HEK293 (cell line): ENCODE measurements at regions not wholly inside any gene's neighbourhood (a gene's known extent, or its start where the extent isn't known, plus 50 kb on each side); places are given as distances from the start of the nearest gene placed in this dataset.

Source experiments
- CTCF ChIA-PET: fragments of 350-600 bp; formaldehyde crosslinking; extraction: SDS; loops from one replicate; lab custom pipeline; 2021; ENCODE audit warnings: antibody characterized with exemption; lab: Yijun Ruan, JAX
- POLR2A ChIA-PET: fragments of 300-600 bp; formaldehyde crosslinking; extraction: SDS; loops from one replicate; lab custom pipeline; 2020; ENCODE audit warnings: antibody characterized with exemption, inconsistent platforms; lab: Yijun Ruan, JAX
- H3K27ac ChIP-seq: fragments of 200-500 bp; sonication (Bioruptor generic); 2 replicates; pipeline ENCODE4 v1.5.1; 2014; ENCODE audit warnings: low read depth, low read length, control low read depth, inconsistent platforms; ENCODE audit errors: extremely low read depth
- H3K36me3 ChIP-seq, 2 experiments: fragments of 200-500 bp in 1 of 2; sonication (Bioruptor generic) in 1 of 2; 1 replicate in 1 of 2; 2 replicates in 1 of 2; pipeline ENCODE4 v1.5.1; 2014 to 2017; ENCODE audit warnings: inconsistent platforms in 2 of 2, low read length in 2 of 2; ENCODE audit not compliant: control insufficient read depth in 2 of 2, insufficient read depth in 1 of 2
- H3K4me1 ChIP-seq: fragments of 200-500 bp; sonication (Bioruptor generic); 2 replicates; pipeline ENCODE4 v1.5.1; 2014; ENCODE audit warnings: mild to moderate bottlenecking, low read length, inconsistent platforms; ENCODE audit not compliant: control insufficient read depth, insufficient read depth
- H3K4me3 ChIP-seq: 2 replicates; pipeline ENCODE4 v1.5.1; 2011; ENCODE audit warnings: low read depth, mild to moderate bottlenecking, control low read depth, low read length, moderate library complexity
- H3K9me3 ChIP-seq: fragments of 200-500 bp; sonication (Bioruptor generic); 2 replicates; pipeline ENCODE4 v1.5.1; 2014; ENCODE audit warnings: low read depth, low read length, inconsistent platforms; ENCODE audit not compliant: control insufficient read depth, insufficient read depth
- GLIS1 ChIP-seq: fragments of 450-650 bp; formaldehyde crosslinking; IDR thresholded peaks from 2 replicates; pipeline ENCODE4 v1.5.1; 2016; ENCODE audit warnings: missing biosample characterization, missing genetic modification characterization
- KLF7 ChIP-seq: fragments of 450-650 bp; formaldehyde crosslinking; IDR thresholded peaks from 2 replicates; pipeline ENCODE4 v1.5.1; 2016; ENCODE audit warnings: missing biosample characterization, missing genetic modification characterization, borderline replicate concordance
- OSR2 ChIP-seq: fragments of 450-650 bp; formaldehyde crosslinking; IDR thresholded peaks from 2 replicates; pipeline ENCODE4 v1.5.1; 2016; ENCODE audit warnings: missing biosample characterization, missing genetic modification characterization
- RBAK ChIP-seq: fragments of 450-650 bp; formaldehyde crosslinking; IDR thresholded peaks from 2 replicates; pipeline ENCODE4 v1.5.1; 2016; ENCODE audit warnings: missing biosample characterization, missing genetic modification characterization
- TRIM28 ChIP-seq: IDR thresholded peaks from 2 replicates; pipeline ENCODE4 v1.6.1; 2011; ENCODE audit warnings: low read length, control low read depth, borderline replicate concordance
- ZBTB8A ChIP-seq: fragments of 450-650 bp; formaldehyde crosslinking; IDR thresholded peaks from 2 replicates; pipeline ENCODE4 v1.5.1; 2016; ENCODE audit warnings: missing biosample characterization, missing genetic modification characterization
- ZNF157 ChIP-seq: fragments of 450-650 bp; formaldehyde crosslinking; IDR thresholded peaks from 2 replicates; pipeline ENCODE4 v1.5.1; 2016; ENCODE audit warnings: missing biosample characterization, missing genetic modification characterization
- ZNF350 ChIP-seq: fragments of 450-650 bp; formaldehyde crosslinking; IDR thresholded peaks from 2 replicates; pipeline ENCODE4 v1.5.0; 2017; ENCODE audit warnings: missing biosample characterization, mild to moderate bottlenecking, missing genetic modification characterization
- ZNF391 ChIP-seq: fragments of 450-650 bp; formaldehyde crosslinking; IDR thresholded peaks from 2 replicates; pipeline ENCODE4 v1.5.1; 2016; ENCODE audit warnings: low read depth, missing biosample characterization, missing genetic modification characterization, borderline replicate concordance
- ZNF621 ChIP-seq: fragments of 450-650 bp; formaldehyde crosslinking; IDR thresholded peaks from 2 replicates; pipeline ENCODE4 v1.5.1; 2017; ENCODE audit warnings: missing biosample characterization, missing genetic modification characterization
- ZNF658 ChIP-seq: fragments of 450-650 bp; formaldehyde crosslinking; IDR thresholded peaks from 2 replicates; pipeline ENCODE4; 2016; ENCODE audit warnings: missing biosample characterization, missing genetic modification characterization
- ZNF677 ChIP-seq: fragments of 450-650 bp; IDR thresholded peaks from 2 replicates; pipeline ENCODE4 v1.5.0; 2018; ENCODE audit warnings: missing biosample characterization, mild to moderate bottlenecking, missing genetic modification characterization, moderate library complexity
- ZNF747 ChIP-seq: fragments of 450-650 bp; formaldehyde crosslinking; IDR thresholded peaks from 2 replicates; pipeline ENCODE4 v1.5.1; 2016; ENCODE audit warnings: missing biosample characterization, missing genetic modification characterization
- ZXDB ChIP-seq: fragments of 450-650 bp; formaldehyde crosslinking; IDR thresholded peaks from 2 replicates; pipeline ENCODE4 v1.5.1; 2016; ENCODE audit warnings: missing biosample characterization, missing genetic modification characterization
- TF ChIP-seq, protein P1 (sequence below): fragments of 450-650 bp; formaldehyde crosslinking; IDR thresholded peaks from 2 replicates; pipeline ENCODE4 v1.5.1; 2016; ENCODE audit warnings: missing biosample characterization, missing genetic modification characterization
- TF ChIP-seq, protein P2 (sequence below): fragments of 450-650 bp; formaldehyde crosslinking; IDR thresholded peaks from 2 replicates; pipeline ENCODE4 v1.5.1; 2016; ENCODE audit warnings: missing biosample characterization, missing genetic modification characterization, low read depth
- TF ChIP-seq, protein P3 (sequence below): fragments of 450-650 bp; formaldehyde crosslinking; IDR thresholded peaks from 2 replicates; pipeline ENCODE4 v1.5.1; 2016; ENCODE audit warnings: missing biosample characterization, missing genetic modification characterization, borderline replicate concordance
- TF ChIP-seq, protein P4 (sequence below): fragments of 450-650 bp; formaldehyde crosslinking; IDR thresholded peaks from 2 replicates; pipeline ENCODE4 v1.5.1; 2016; ENCODE audit warnings: missing biosample characterization, missing genetic modification characterization, borderline replicate concordance

DNA sequence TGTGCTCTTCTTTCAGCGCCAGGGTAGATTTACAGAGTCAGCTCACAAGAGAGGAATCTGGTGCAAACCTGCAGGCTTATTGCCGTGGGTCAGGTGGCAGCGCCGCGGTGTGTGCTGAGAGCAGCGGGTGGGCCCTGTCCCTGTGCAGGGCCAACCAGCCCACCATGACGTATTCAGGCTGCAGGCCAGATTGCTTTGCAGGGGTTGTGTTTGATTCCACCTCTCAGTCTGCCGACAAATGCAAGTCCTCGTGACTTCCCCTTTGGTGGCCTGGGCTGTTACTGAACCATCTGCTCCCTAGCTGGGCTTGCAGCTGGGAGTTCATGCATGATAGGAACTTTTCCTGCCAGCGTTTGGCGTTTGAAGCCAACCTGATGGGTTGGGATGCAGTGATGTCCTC lies 66.7 kb upstream of the LEP start:
- H3K9me3 ChIP-seq, result no peaks in the 10 kb centered on the region
- H3K36me3 ChIP-seq, result no peaks in the 10 kb centered on the region
- H3K4me1 ChIP-seq, result no peaks in the 10 kb centered on the region
- no peak overlapping the region for H3K4me3 ChIP-seq
- ChIA-PET POLR2A (no interaction called here), CTCF (interaction anchor here (1.5 kb wide), 1 partner anchor 34 kb away, joined by 3 read pairs; no protein-coding TSS in a partner anchor)
- TF ChIP-seq KLF7 (tag by site-specific recombination) (no peak), RBAK (tag by site-specific recombination) (no peak), ZNF350 (tag by site-specific recombination) (no peak), ZNF677 (tag by site-specific recombination) (no peak), ZBTB8A (no peak), ZXDB (tag by site-specific recombination) (no peak)
- TF ChIP-seq, protein P1, sequence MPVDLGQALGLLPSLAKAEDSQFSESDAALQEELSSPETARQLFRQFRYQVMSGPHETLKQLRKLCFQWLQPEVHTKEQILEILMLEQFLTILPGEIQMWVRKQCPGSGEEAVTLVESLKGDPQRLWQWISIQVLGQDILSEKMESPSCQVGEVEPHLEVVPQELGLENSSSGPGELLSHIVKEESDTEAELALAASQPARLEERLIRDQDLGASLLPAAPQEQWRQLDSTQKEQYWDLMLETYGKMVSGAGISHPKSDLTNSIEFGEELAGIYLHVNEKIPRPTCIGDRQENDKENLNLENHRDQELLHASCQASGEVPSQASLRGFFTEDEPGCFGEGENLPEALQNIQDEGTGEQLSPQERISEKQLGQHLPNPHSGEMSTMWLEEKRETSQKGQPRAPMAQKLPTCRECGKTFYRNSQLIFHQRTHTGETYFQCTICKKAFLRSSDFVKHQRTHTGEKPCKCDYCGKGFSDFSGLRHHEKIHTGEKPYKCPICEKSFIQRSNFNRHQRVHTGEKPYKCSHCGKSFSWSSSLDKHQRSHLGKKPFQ, result no peak
- TF ChIP-seq, protein P2, sequence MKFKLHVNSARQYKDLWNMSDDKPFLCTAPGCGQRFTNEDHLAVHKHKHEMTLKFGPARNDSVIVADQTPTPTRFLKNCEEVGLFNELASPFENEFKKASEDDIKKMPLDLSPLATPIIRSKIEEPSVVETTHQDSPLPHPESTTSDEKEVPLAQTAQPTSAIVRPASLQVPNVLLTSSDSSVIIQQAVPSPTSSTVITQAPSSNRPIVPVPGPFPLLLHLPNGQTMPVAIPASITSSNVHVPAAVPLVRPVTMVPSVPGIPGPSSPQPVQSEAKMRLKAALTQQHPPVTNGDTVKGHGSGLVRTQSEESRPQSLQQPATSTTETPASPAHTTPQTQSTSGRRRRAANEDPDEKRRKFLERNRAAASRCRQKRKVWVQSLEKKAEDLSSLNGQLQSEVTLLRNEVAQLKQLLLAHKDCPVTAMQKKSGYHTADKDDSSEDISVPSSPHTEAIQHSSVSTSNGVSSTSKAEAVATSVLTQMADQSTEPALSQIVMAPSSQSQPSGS (tag by site-specific recombination), result no peak
- TF ChIP-seq, protein P3, sequence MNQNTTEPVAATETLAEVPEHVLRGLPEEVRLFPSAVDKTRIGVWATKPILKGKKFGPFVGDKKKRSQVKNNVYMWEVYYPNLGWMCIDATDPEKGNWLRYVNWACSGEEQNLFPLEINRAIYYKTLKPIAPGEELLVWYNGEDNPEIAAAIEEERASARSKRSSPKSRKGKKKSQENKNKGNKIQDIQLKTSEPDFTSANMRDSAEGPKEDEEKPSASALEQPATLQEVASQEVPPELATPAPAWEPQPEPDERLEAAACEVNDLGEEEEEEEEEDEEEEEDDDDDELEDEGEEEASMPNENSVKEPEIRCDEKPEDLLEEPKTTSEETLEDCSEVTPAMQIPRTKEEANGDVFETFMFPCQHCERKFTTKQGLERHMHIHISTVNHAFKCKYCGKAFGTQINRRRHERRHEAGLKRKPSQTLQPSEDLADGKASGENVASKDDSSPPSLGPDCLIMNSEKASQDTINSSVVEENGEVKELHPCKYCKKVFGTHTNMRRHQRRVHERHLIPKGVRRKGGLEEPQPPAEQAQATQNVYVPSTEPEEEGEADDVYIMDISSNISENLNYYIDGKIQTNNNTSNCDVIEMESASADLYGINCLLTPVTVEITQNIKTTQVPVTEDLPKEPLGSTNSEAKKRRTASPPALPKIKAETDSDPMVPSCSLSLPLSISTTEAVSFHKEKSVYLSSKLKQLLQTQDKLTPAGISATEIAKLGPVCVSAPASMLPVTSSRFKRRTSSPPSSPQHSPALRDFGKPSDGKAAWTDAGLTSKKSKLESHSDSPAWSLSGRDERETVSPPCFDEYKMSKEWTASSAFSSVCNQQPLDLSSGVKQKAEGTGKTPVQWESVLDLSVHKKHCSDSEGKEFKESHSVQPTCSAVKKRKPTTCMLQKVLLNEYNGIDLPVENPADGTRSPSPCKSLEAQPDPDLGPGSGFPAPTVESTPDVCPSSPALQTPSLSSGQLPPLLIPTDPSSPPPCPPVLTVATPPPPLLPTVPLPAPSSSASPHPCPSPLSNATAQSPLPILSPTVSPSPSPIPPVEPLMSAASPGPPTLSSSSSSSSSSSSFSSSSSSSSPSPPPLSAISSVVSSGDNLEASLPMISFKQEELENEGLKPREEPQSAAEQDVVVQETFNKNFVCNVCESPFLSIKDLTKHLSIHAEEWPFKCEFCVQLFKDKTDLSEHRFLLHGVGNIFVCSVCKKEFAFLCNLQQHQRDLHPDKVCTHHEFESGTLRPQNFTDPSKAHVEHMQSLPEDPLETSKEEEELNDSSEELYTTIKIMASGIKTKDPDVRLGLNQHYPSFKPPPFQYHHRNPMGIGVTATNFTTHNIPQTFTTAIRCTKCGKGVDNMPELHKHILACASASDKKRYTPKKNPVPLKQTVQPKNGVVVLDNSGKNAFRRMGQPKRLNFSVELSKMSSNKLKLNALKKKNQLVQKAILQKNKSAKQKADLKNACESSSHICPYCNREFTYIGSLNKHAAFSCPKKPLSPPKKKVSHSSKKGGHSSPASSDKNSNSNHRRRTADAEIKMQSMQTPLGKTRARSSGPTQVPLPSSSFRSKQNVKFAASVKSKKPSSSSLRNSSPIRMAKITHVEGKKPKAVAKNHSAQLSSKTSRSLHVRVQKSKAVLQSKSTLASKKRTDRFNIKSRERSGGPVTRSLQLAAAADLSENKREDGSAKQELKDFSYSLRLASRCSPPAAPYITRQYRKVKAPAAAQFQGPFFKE (tag by site-specific recombination), result no peak
- no peak overlapping the region for H3K27ac ChIP-seq

DNA sequence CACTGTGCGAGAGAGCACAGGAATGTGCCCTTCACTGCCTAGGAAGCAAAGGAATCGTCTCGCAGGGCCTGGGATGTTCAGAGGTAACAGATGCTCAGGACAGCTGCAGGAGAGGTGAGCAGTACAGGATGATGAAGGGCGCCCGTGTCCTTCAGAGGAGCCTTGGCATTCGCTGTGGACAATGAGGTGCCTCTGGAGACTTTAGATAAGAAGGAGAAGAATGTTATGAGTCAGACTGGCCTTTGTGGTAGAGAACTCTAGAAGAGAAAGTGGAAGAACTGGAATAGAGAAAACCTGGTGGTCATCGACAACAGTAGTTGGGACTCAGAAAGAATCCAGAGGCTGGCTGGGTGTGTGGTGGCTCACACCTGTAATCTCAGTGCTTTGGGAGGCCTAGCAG lies 64.4 kb upstream of the LEP start:
- H3K27ac ChIP-seq, result no peak overlapping the region
- no peaks in the 10 kb centered on the region for H3K4me1 ChIP-seq
- H3K9me3 ChIP-seq, result no peaks in the 10 kb centered on the region
- POLR2A ChIA-PET, result no interaction called here
- no peak for TF ChIP-seq KLF7 (tag by site-specific recombination)
- no peak for TF ChIP-seq ZNF658 (tag by site-specific recombination)
- TF ChIP-seq TRIM28, result no peak
- no peak for TF ChIP-seq ZNF621 (tag by site-specific recombination)
- TF ChIP-seq ZNF747 (tag by site-specific recombination), result no peak
- TF ChIP-seq ZNF391 (tag by site-specific recombination), result no peak
- no peak for TF ChIP-seq OSR2 (tag by site-specific recombination)
- TF ChIP-seq ZNF157 (tag by site-specific recombination), result no peak
- TF ChIP-seq, protein P4, sequence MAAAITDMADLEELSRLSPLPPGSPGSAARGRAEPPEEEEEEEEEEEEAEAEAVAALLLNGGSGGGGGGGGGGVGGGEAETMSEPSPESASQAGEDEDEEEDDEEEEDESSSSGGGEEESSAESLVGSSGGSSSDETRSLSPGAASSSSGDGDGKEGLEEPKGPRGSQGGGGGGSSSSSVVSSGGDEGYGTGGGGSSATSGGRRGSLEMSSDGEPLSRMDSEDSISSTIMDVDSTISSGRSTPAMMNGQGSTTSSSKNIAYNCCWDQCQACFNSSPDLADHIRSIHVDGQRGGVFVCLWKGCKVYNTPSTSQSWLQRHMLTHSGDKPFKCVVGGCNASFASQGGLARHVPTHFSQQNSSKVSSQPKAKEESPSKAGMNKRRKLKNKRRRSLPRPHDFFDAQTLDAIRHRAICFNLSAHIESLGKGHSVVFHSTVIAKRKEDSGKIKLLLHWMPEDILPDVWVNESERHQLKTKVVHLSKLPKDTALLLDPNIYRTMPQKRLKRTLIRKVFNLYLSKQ (tag by site-specific recombination), result no peak
- no peak for TF ChIP-seq GLIS1
- CTCF ChIA-PET, result interaction anchor here (1.2 kb wide), 1 partner anchor 142 kb away, joined by 3 read pairs; no protein-coding TSS in a partner anchor
- no peak overlapping the region for H3K4me3 ChIP-seq
- no peaks in the 10 kb centered on the region for H3K36me3 ChIP-seq
